ENCODE measurements at regions not wholly inside any gene's neighbourhood (a gene's known extent, or its start where the extent isn't known, plus 50 kb on each side); places are given as distances from the start of the nearest gene placed in this dataset.

- TF ChIP-seq CTCF (IDR thresholded peaks at IDR 0.05): no peak
- TF ChIP-seq EZH2phosphoT487 (IDR thresholded peaks at IDR 0.05): no peak
- TF ChIP-seq EZH2 (IDR thresholded peaks at IDR 0.05): no peak
These were observed 203.5 kb upstream of the DCC start for GRCh38 chr18:52136532-52136931.

All from neural progenitor cell (in vitro differentiated cells).